OCI-LY3 (cell line): ENCODE measurements at regions not wholly inside any gene's neighbourhood (a gene's known extent, or its start where the extent isn't known, plus 50 kb on each side); places are given as distances from the start of the nearest gene placed in this dataset.

Source experiments
- H2AFZ ChIP-seq: fragments of 200-600, 300-600 bp; shearing (Covaris generic); 2 replicates; pipeline ENCODE4 v1.6.0; 2014; ENCODE audit warnings: antibody characterized with exemption, low read depth, low read length
- H3K27ac ChIP-seq: fragments of 200-600, 300-600 bp; sonication (generic); 2 replicates; pipeline ENCODE4 v1.5.1; 2014; ENCODE audit warnings: mild to moderate bottlenecking, low read length, moderate library complexity, mixed read lengths
- H3K27me3 ChIP-seq: fragments of 200-600, 300-600 bp; sonication (generic); 2 replicates; pipeline ENCODE4 v1.6.1; 2014; ENCODE audit warnings: low read depth, low read length, mixed read lengths
- H3K36me3 ChIP-seq: fragments of 200-600, 300-600 bp; sonication (generic); replicated peaks from 2 replicates; pipeline ENCODE3; 2014; ENCODE audit warnings: low read depth, low read length, mixed read lengths
- H3K4me1 ChIP-seq: fragments of 300-600, 200-600 bp; sonication (generic); 2 replicates; pipeline ENCODE4 v1.6.1; 2014; ENCODE audit warnings: low read length, mixed read lengths
- H3K4me2 ChIP-seq: fragments of 200-600, 300-600 bp; sonication (generic); 2 replicates; pipeline ENCODE4 v1.6.1; 2014; ENCODE audit warnings: low read length, mixed read lengths
- H3K4me3 ChIP-seq: fragments of 300-600, 200-600 bp; sonication (generic); 2 replicates; pipeline ENCODE4 v1.5.1; 2014; ENCODE audit warnings: antibody characterized with exemption, mild to moderate bottlenecking, low read length, moderate library complexity
- H3K79me2 ChIP-seq: fragments of 300-600, 200-600 bp; shearing (Covaris generic); 2 replicates; pipeline ENCODE4 v1.6.1; 2014; ENCODE audit warnings: mild to moderate bottlenecking, low read length, mixed read lengths
- H3K9ac ChIP-seq: fragments of 300-600, 200-600 bp; shearing (Covaris generic); 2 replicates; pipeline ENCODE4 v1.6.0; 2014; ENCODE audit warnings: mild to moderate bottlenecking, low read length, moderate library complexity
- H3K9me3 ChIP-seq: fragments of 200-600, 300-600 bp; shearing (Covaris generic); 2 replicates; pipeline ENCODE4 v1.6.1; 2014; ENCODE audit warnings: low read length, mixed read lengths; ENCODE audit not compliant: insufficient read depth
- H4K20me1 ChIP-seq: fragments of 200-600, 300-600 bp; sonication (generic); 2 replicates; pipeline ENCODE4 v1.6.1; 2016; ENCODE audit warnings: low read length, mixed read lengths; ENCODE audit not compliant: insufficient read depth
- CTCF ChIP-seq: fragments of 200-600, 300-600 bp; sonication (generic); IDR thresholded peaks from 2 replicates; pipeline ENCODE4 v1.5.1; 2014; ENCODE audit warnings: antibody characterized with exemption, low read length, low read depth
- EZH2phosphoT487 ChIP-seq: fragments of 200-600 bp; shearing (Covaris generic); IDR thresholded peaks from 2 replicates; pipeline ENCODE4 v1.6.1; 2018; ENCODE audit warnings: antibody characterized with exemption, mixed run types, low read depth

DNA sequence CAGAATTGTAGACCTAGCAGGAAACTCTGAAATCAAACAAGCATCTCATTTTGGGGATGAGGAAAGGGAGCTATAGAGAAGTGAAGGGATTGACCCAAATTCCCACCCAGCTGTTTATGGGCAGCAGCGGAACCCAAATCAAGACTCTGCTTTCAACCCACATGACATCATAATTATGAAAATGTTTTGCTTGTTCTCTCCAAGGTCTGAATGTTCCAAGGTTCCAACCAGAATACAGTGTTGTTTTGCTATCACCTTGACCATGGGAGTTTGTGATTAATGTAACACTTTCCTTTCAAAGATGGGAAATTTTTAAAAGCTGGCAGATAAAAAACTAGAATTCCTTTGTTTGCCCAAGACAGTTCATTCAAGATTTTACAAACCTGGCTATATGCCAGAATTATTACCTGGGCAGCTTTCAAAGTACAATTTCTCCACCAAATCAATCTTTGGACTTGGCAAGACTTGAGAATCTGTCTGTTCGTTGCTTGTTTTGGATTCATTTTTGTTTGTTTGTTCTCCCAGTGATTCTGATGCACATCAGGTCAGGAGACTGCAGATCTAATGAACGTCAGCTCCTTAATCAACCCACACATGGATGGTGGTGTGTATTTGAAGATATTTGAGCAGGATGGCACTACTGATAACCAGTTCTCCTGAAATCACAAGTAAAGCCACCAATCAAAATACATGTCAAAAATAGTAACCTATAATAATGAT lies 322.7 kb downstream of the FOXO1 start:
- Histone ChIP-seq H3K36me3 (no peaks in the 10 kb centered on the region), H2AFZ (no peak overlapping the region), H3K27me3 (peaks cover 7% of the 10 kb centered on the region; the same call in 1 of the 2 replicates), H4K20me1 (no peaks in the 10 kb centered on the region), H3K4me1 (peaks cover 11% of the 10 kb centered on the region), H3K9me3 (no peaks in the 10 kb centered on the region), H3K9ac (no peak overlapping the region), H3K4me2 (no peak overlapping the region), H3K27ac (no peak overlapping the region), H3K4me3 (no peak overlapping the region), H3K79me2 (no peaks in the 10 kb centered on the region)
- TF ChIP-seq CTCF (no peak), EZH2phosphoT487 (no peak)

GRCh38 chr13:40344270-40345148 lies 321.9 kb downstream of the FOXO1 start:
- Histone ChIP-seq H3K36me3 (no peaks in the 10 kb centered on the region), H3K4me3 (no peak overlapping the region), H3K27ac (no peak overlapping the region), H3K79me2 (no peaks in the 10 kb centered on the region), H3K9me3 (no peaks in the 10 kb centered on the region), H3K27me3 (peaks cover 7% of the 10 kb centered on the region; the same call in 1 of the 2 replicates), H4K20me1 (no peaks in the 10 kb centered on the region), H3K4me2 (0 out of 2 replicates have a peak overlapping the region, but pooled peaks have one; percentile 3), H3K9ac (no peak overlapping the region), H3K4me1 (peaks cover 11% of the 10 kb centered on the region), H2AFZ (no peak overlapping the region)
- TF ChIP-seq CTCF (no peak), EZH2phosphoT487 (no peak)

DNA sequence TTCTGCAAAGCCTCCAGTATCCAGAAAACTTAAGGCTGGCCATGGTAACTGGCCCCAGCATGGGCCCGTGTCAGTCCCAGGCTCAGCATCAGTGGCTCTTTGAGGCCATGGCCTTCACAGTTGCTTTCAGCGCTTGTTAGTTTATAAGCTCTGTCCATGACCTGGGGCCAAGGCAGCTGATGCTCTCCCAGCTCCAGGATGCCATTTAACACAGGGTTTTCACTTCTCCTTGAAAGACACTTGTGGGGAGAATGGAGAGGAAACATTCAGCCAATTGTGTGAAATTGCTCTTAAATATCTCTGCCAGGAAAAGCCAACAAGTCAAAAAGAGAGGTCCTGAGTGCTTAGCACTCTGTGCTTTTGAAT lies 321.3 kb downstream of the FOXO1 start:
- no peak overlapping the region for H3K4me2 ChIP-seq
- H3K27ac ChIP-seq, result no peak overlapping the region
- no peak overlapping the region for H2AFZ ChIP-seq
- H3K9me3 ChIP-seq, result no peaks in the 10 kb centered on the region
- H3K4me3 ChIP-seq, result no peak overlapping the region
- no peak overlapping the region for H3K9ac ChIP-seq
- no peaks in the 10 kb centered on the region for H4K20me1 ChIP-seq
- H3K4me1 ChIP-seq, result peaks cover 11% of the 10 kb centered on the region
- TF ChIP-seq EZH2phosphoT487 (no peak), CTCF (no peak)
- H3K79me2 ChIP-seq, result no peaks in the 10 kb centered on the region
- H3K36me3 ChIP-seq, result no peaks in the 10 kb centered on the region
- H3K27me3 ChIP-seq, result peaks cover 7% of the 10 kb centered on the region; the same call in 1 of the 2 replicates
